HepG2 (cell line): ENCODE measurements at regions not wholly inside any gene's neighbourhood (a gene's known extent, or its start where the extent isn't known, plus 50 kb on each side); places are given as distances from the start of the nearest gene placed in this dataset.

Experiments used
- ATAC-seq: fragments of 200-7000 bp; cut with Tn5 transposase; 3 replicates; pipeline ENCODE4 v1.9.1; 2020; ENCODE audit warnings: mild to moderate bottlenecking, moderate library complexity
- BruUV-seq: library from RNA; stranded (reverse); fragments of 400-500 nt; replicated peaks from 2 replicates; lab custom pipeline; 2021; lab: Mats Ljungman, UMichigan
- CTCF ChIA-PET: fragments of 300-600 bp; formaldehyde crosslinking; extraction: SDS; loops from one replicate; lab custom pipeline; 2021; ENCODE audit warnings: low total read pairs, inconsistent platforms, low intra/inter-chr PET ratio; lab: Yijun Ruan, JAX
- POLR2A ChIA-PET: fragments of 350-600 bp; sonication (Branson Sonifier 250); formaldehyde crosslinking; loops from one replicate; lab custom pipeline; 2020; ENCODE audit warnings: antibody characterized with exemption, inconsistent platforms; lab: Yijun Ruan, JAX
- DNase-seq: peaks from one replicate; pipeline ENCODE4 v3.0.0-alpha.2; 2015; ENCODE audit warnings: low spot score
- FAIRE-seq: peaks from 3 replicates; lab custom pipeline; 2011; peaks lifted over from hg19 to GRCh38; lab: Jason Lieb, UNC
- H2AFZ ChIP-seq: one replicate; pipeline ENCODE4 v1.6.1; 2011; ENCODE audit warnings: low read length, inconsistent platforms
- H3K27ac ChIP-seq: fragments of 300-600 bp; 3 replicates; pipeline ENCODE4 v1.8.0; 2011; ENCODE audit warnings: mixed run types, mild to moderate bottlenecking, mixed read lengths, low read length, inconsistent platforms; ENCODE audit not compliant: insufficient read depth; ENCODE audit errors: extremely low read length
- H3K27me3 ChIP-seq, 2 experiments: fragments of 200-600 bp in 1 of 2; 2 replicates in 1 of 2; 3 replicates in 1 of 2; pipeline versions ENCODE4 v1.6.0 to v1.8.0; 2011; ENCODE audit warnings: low read length in 2 of 2, mild to moderate bottlenecking in 2 of 2, moderate library complexity in 2 of 2, inconsistent platforms in 1 of 2; ENCODE audit not compliant: insufficient read depth in 2 of 2, control insufficient read depth in 1 of 2
- H3K36me3 ChIP-seq, 2 experiments: fragments of 200-600 bp in 1 of 2; replicated peaks in 1 of 2; 2 replicates in 1 of 2; 3 replicates in 1 of 2; pipeline versions ENCODE4 v1.5.1 to v1.8.0; 2011; ENCODE audit warnings: low read length in 2 of 2, inconsistent platforms in 1 of 2; ENCODE audit not compliant: insufficient read depth in 2 of 2, control insufficient read depth in 1 of 2
- H3K4me1 ChIP-seq: 2 replicates; pipeline ENCODE4 v1.5.1; 2012; ENCODE audit warnings: low read length, inconsistent platforms; ENCODE audit not compliant: insufficient read depth
- H3K4me2 ChIP-seq: 2 replicates; pipeline ENCODE4 v1.6.0; 2011; ENCODE audit warnings: low read depth, low read length, inconsistent platforms
- H3K4me3 ChIP-seq, 3 experiments: fragments of 200-600 bp in 1 of 3; sonication (generic), shearing (Covaris generic) in 1 of 3; replicated peaks in 1 of 3; 2 replicates each; pipeline ENCODE4 v1.5.1; 2011 to 2016; ENCODE audit warnings: low read length in 3 of 3, inconsistent platforms in 2 of 3, low read depth in 2 of 3, mild to moderate bottlenecking in 2 of 3, control low read depth in 1 of 3, mixed read lengths in 1 of 3; ENCODE audit not compliant: insufficient read depth in 1 of 3
- H3K79me2 ChIP-seq: one replicate; pipeline ENCODE4 v1.6.1; 2011; ENCODE audit warnings: low read length, inconsistent platforms; ENCODE audit not compliant: insufficient read depth
- H3K9ac ChIP-seq: 2 replicates; pipeline ENCODE4 v1.6.0; 2011; ENCODE audit warnings: mild to moderate bottlenecking, low read depth, low read length, inconsistent platforms; ENCODE audit not compliant: insufficient read depth
- H3K9me3 ChIP-seq: 2 replicates; pipeline ENCODE4 v1.5.1; 2012; ENCODE audit warnings: mild to moderate bottlenecking, low read length
- H4K20me1 ChIP-seq: 2 replicates; pipeline ENCODE4 v1.6.0; 2011; ENCODE audit warnings: inconsistent platforms, mild to moderate bottlenecking, low read length, moderate library complexity; ENCODE audit not compliant: insufficient read depth
- ARNT ChIP-seq: fragments of 450-650 bp; IDR thresholded peaks from 2 replicates; pipeline ENCODE4 v1.6.1; 2017
- FOXA3 ChIP-seq: IDR thresholded peaks from 2 replicates; pipeline ENCODE4 v1.6.1; 2016; ENCODE audit warnings: missing genetic modification reagents, missing compliant biosample characterization
- FOXM1 ChIP-seq: sonication (generic); formaldehyde crosslinking; IDR thresholded peaks from 2 replicates; pipeline ENCODE4 v1.5.0; 2020; ENCODE audit warnings: missing genetic modification reagents
- GATAD1 ChIP-seq: IDR thresholded peaks from 2 replicates; pipeline ENCODE4 v1.6.1; 2016; ENCODE audit warnings: missing genetic modification reagents, missing compliant biosample characterization
- HES4 ChIP-seq: sonication (generic); formaldehyde crosslinking; IDR thresholded peaks from 2 replicates; pipeline ENCODE4 v1.9.0; 2021; ENCODE audit warnings: mild to moderate bottlenecking, missing genetic modification reagents, borderline replicate concordance
- MEIS2 ChIP-seq: sonication (generic); formaldehyde crosslinking; IDR thresholded peaks from 2 replicates; pipeline ENCODE4 v1.9.0; 2021; ENCODE audit warnings: mild to moderate bottlenecking, missing genetic modification reagents
- PCBP2 ChIP-seq: fragments of 200-400 bp; formaldehyde crosslinking; optimal IDR thresholded peaks from 2 replicates; pipeline ENCODE3; 2018; ENCODE audit warnings: low read length, low read depth; ENCODE audit not compliant: poor library complexity, severe bottlenecking
- SIN3A ChIP-seq: IDR thresholded peaks from 2 replicates; pipeline ENCODE4 v1.6.1; 2011; ENCODE audit warnings: low read depth, mild to moderate bottlenecking, control low read depth, low read length, borderline replicate concordance
- ZNF430 ChIP-seq: sonication (generic); formaldehyde crosslinking; IDR thresholded peaks from 2 replicates; pipeline ENCODE4 v1.9.0; 2021; ENCODE audit warnings: mild to moderate bottlenecking, missing genetic modification reagents
- ZNF766 ChIP-seq: sonication (generic); formaldehyde crosslinking; IDR thresholded peaks from 2 replicates; pipeline ENCODE4 v1.5.0; 2020; ENCODE audit warnings: missing genetic modification reagents, borderline replicate concordance
- WGBS: methylation state at CpG from one replicate; pipeline ENCODE4 v1.1.6; 2017; ENCODE audit warnings: low lambda C conversion rate; 5-methylcytosine and 5-hydroxymethylcytosine counted together
- in situ Hi-C: cut with HindIII; loops from 2 replicates; pipeline ENCODE4 v1.10.0; 2017; ENCODE audit warnings: low pct_unique_long_range_greater_than_20kb; ENCODE audit not compliant: extremely low pct_ligation_motif_present
- intact Hi-C: fragments of 100-400 bp; cut with micrococcal nuclease; formaldehyde crosslinking; loops from one replicate; pipeline ENCODE4 v1.10.0; 2022; ENCODE audit not compliant: unreplicated experiment
- TF ChIP-seq, protein P1 (sequence below), 2 experiments: fragments of 450-650 bp in 1 of 2; sonication (generic) in 1 of 2; formaldehyde crosslinking in 1 of 2; IDR thresholded peaks; 2 replicates each; pipeline versions ENCODE4 v1.6.1 to v1.8.0; 2016 to 2022; ENCODE audit warnings: antibody characterized with exemption in 1 of 2, mild to moderate bottlenecking in 1 of 2, missing genetic modification reagents in 1 of 2

DNA sequence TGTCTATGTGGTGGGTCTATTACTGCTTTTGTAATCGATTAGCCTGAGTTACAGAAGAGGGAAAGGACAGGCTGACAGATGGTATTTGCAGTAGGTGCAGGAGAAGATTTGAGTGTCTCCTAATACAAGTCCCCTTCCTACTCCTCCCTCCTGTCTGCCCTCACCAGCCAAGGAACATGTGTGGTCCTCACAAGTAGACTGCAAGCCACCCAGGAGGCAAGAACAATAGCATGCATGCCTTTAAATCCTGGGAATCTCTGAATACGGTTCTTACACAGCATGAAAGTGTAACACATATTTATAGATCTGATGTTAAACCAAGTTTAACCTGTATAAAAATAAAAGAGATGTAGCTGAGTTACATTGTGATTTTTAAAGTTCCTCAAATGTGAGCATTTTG is 117.0 kb downstream of the PTCSC3 start:
- BruUV-seq: no TSS peak
- intact Hi-C loops (no loop called here), in situ Hi-C loops (no loop called here)
- POLR2A ChIA-PET: no interaction called here
- no peak for FAIRE-seq
- no peaks in the 10 kb centered on the region for H3K36me3 ChIP-seq
- no peaks in the 10 kb centered on the region for H3K9me3 ChIP-seq
- no peaks in the 10 kb centered on the region for H4K20me1 ChIP-seq
- H3K4me3 ChIP-seq: no peak overlapping the region
- no peak overlapping the region for H3K9ac ChIP-seq
- no peak overlapping the region for H3K4me2 ChIP-seq
- no peak for TF ChIP-seq HES4
- TF ChIP-seq MEIS2 (CRISPR knock-in tag): no peak
- TF ChIP-seq ZNF766: no peak
- TF ChIP-seq ARNT: no peak
- TF ChIP-seq FOXM1 (CRISPR knock-in tag): no peak
- no peak for TF ChIP-seq PCBP2
- TF ChIP-seq ZNF430 (CRISPR knock-in tag): no peak
- TF ChIP-seq, all 625 proteins: peak for 0
- Histone ChIP-seq H3K27ac (no peak overlapping the region), H2AFZ (no peak overlapping the region), H3K79me2 (no peaks in the 10 kb centered on the region), H3K27me3 (peaks cover 2 to 4% of the 10 kb centered on the region in 2 experiments; a peak in 1 of 5 replicates), H3K4me1 (no peaks in the 10 kb centered on the region)
- DNase-seq (no peak), ATAC-seq (no peak)
- CTCF ChIA-PET: no interaction called here
- WGBS: 13% methylated on average over 2 of the region's 2 CpGs

DNA sequence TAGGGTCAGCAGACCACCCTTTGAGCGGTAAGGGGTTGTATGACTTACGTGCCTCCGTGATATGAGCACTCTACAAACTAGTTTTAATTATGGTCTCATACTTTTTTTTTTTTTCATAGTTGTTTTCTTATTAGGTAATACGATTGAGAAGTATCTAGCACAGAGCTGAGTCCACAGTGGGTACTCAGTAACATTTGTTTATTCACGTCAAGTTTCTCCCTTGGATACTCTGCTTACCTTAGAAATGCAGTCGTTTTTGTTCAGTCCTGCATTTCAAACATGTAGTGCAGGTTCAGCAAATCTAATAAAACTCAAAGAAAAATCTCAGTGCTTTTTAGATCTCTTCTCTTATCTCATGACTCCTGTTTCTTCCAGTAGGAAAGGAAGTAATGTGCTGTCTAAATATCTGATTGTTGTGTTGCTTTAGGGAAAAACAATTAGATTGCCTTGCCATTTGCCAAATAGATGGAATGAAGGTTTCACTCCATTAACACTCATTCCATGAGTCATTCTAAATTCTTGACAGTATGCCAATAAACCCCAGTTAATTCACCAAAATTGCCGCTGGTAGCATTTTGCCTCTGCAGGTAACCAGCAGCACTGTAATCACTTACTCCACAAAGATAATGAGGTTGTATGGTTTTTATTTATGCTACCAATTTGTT is 118.9 kb downstream of the PTCSC3 start:
- Histone ChIP-seq H3K9ac (no peak overlapping the region), H3K36me3 (no peaks in the 10 kb centered on the region), H3K4me1 (no peaks in the 10 kb centered on the region), H2AFZ (no peak overlapping the region), H3K79me2 (no peaks in the 10 kb centered on the region), H4K20me1 (no peaks in the 10 kb centered on the region), H3K9me3 (no peaks in the 10 kb centered on the region), H3K4me3 (no peak overlapping the region), H3K27me3 (peaks cover 2 to 4% of the 10 kb centered on the region in 2 experiments; a peak in 1 of 5 replicates), H3K27ac (no peak overlapping the region), H3K4me2 (no peak overlapping the region)
- no peak for DNase-seq
- CTCF ChIA-PET: no interaction called here
- FAIRE-seq: no peak
- no TSS peak for BruUV-seq
- ATAC-seq: no peak
- in situ Hi-C loops (no loop called here), intact Hi-C loops (no loop called here)
- 8% methylated on average over 7 of the region's 7 CpGs for WGBS
- POLR2A ChIA-PET: no interaction called here
- TF ChIP-seq SIN3A (no peak), GATAD1 (CRISPR knock-in tag) (no peak), FOXA3 (no peak)
- TF ChIP-seq, protein P1, sequence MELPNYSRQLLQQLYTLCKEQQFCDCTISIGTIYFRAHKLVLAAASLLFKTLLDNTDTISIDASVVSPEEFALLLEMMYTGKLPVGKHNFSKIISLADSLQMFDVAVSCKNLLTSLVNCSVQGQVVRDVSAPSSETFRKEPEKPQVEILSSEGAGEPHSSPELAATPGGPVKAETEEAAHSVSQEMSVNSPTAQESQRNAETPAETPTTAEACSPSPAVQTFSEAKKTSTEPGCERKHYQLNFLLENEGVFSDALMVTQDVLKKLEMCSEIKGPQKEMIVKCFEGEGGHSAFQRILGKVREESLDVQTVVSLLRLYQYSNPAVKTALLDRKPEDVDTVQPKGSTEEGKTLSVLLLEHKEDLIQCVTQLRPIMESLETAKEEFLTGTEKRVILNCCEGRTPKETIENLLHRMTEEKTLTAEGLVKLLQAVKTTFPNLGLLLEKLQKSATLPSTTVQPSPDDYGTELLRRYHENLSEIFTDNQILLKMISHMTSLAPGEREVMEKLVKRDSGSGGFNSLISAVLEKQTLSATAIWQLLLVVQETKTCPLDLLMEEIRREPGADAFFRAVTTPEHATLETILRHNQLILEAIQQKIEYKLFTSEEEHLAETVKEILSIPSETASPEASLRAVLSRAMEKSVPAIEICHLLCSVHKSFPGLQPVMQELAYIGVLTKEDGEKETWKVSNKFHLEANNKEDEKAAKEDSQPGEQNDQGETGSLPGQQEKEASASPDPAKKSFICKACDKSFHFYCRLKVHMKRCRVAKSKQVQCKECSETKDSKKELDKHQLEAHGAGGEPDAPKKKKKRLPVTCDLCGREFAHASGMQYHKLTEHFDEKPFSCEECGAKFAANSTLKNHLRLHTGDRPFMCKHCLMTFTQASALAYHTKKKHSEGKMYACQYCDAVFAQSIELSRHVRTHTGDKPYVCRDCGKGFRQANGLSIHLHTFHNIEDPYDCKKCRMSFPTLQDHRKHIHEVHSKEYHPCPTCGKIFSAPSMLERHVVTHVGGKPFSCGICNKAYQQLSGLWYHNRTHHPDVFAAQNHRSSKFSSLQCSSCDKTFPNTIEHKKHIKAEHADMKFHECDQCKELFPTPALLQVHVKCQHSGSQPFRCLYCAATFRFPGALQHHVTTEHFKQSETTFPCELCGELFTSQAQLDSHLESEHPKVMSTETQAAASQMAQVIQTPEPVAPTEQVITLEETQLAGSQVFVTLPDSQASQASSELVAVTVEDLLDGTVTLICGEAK (IDR thresholded peaks at IDR 0.05): no peak
- TF ChIP-seq, protein P1 (CRISPR knock-in tag; IDR thresholded peaks at IDR 0.05): no peak
